ENCODE measurements at regions not wholly inside any gene's neighbourhood (a gene's known extent, or its start where the extent isn't known, plus 50 kb on each side); places are given as distances from the start of the nearest gene placed in this dataset.
"Not testable (repeated sequence)": the region's sequence is repeated elsewhere in the genome, so short reads cannot be mapped to it uniquely, and the experiment has no call there.

GRCh38 chr2:94735536-94735935 lies 135.7 kb upstream of the TEKT4 start:
- not testable (repeated sequence) for DNase-seq (ENCODE audit: low read depth in 4 of 4, low spot score in 2 of 4)

DNA sequence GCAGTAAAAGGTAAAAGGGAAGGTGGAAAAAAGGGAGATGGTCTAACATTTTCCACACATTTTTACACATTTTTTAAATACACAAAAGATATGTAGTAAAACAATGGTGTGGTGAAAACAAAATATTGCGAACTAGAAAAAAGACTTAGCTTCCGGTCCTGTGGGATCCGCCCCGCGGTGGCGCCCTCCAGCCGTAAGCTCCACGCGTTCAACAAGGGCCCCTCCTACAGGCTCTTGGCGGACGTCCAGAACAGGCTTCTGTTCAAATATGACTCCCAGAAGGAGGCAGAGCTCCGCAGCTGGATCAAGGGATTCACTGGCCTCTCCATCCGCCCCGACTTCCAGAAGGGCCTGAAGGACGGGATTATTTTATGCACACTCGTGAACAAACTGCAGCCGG lies 134.1 kb upstream of the TEKT4 start:
- DNase-seq (ENCODE audit: low read depth in 4 of 4, low spot score in 2 of 4) = not testable (repeated sequence)

DNA sequence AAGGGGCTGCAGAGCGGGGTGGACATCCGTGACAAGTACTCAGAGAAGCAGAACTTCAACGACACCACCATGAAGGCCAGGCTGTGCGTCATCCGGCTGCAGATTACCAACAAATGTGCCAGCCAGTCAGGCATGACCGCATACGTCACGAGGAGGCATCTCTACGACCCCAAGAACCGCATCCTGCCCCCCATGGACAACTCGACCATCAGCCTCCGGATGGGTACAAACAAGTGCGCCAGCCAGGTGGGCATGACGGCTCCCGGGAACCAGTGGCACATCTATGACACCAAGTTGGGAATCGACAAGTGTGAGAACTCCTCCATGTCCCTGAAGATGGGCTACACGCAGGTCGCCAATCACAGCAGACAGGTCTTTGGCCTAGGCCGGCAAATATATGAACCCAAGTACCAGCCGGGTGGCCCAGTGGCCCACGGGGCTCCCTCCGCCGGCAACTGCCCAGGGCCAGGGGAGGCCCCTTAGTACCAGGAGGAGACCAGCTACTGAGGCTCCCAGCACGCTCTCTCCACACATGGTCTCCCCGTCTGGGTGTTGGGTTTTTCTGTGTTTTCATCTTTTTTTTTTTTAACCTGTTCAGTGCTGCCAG lies 133.4 kb upstream of the TEKT4 start:
- DNase-seq (ENCODE audit: low read depth in 4 of 4, low spot score in 2 of 4) = not testable (repeated sequence)

DNA sequence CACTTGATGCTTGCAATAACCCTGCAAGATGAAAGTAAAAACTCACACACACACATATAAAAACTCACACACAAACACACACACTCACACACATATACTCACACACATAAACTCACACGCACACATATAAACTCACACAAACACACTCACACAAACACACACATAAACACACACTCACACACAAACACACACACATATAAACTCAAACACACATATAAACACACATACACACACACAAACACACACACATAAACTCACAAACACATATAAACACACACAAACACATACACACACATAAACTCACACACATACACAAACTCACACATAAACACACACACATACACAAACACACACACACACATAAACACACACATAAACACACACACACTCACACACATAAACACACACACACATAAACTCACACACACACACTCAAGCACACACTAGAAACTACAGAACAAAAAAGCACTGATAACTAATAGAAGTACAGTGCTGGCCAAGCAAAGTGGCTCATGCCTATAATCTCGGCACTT lies 117.7 kb upstream of the TEKT4 start:
- no peak for DNase-seq (ENCODE audit: low read depth in 4 of 4, low spot score in 2 of 4)

- DNase-seq (ENCODE audit: low read depth in 4 of 4, low spot score in 2 of 4) = no peak
These were observed 112.7 kb upstream of the TEKT4 start for GRCh38 chr2:94758546-94758945.

- peak in 3 of 4 donors; percentile 15 to 41 (median 24) for DNase-seq (ENCODE audit: low read depth in 4 of 4, low spot score in 2 of 4)
These were observed 112.0 kb upstream of the TEKT4 start for GRCh38 chr2:94759211-94759610.

- DNase-seq (ENCODE audit: low read depth in 4 of 4, low spot score in 2 of 4) = peak in 1 of 4 donors; percentile 7
These were observed 108.6 kb upstream of the TEKT4 start for GRCh38 chr2:94762600-94762999.

- DNase-seq (ENCODE audit: low read depth in 4 of 4, low spot score in 2 of 4) = no peak
These were observed 107.9 kb upstream of the TEKT4 start for GRCh38 chr2:94763318-94763717.

GRCh38 chr2:94764331-94764730 lies 106.9 kb upstream of the TEKT4 start:
- DNase-seq (ENCODE audit: low read depth in 4 of 4, low spot score in 2 of 4) = not testable (repeated sequence)

DNA sequence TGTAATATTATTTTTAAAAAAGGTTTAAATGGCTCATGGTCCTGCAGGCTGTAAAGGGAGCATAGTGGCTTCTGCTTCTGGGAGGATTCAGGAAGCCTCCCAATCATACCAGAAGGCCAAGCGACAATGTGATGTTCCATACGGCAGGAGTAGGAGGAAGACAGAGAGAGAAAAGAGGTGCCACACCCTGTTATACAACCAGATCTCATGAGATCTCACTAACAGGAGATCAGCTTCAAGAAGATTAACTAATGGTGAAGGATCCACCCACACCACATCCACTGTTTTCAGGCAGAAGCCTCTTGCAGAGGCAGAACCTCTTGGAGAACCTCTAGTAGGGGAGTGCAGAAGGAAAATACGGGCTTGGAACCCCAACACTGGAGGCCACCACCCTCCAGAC lies 103.9 kb upstream of the TEKT4 start:
- no peak for DNase-seq (ENCODE audit: low read depth in 4 of 4, low spot score in 2 of 4)

DNA sequence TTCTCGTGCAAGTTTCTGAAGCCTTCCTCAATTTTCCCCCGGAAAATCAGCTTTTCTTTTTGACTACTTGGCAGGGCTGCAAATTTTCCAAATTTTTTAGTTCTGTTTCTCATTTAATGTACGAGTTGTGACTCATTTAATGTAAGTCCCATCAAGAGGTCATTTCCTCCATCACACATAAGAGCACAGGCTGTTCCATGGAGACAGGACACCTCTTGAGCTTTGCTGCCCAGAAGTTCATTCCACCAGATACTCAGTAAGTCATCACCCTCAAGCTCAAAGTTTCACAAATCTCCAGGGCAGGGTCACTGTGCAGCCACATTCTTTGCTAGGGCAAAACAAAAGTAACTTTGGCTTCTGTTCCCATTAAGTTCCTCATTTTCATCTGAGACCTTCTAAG lies 101.5 kb upstream of the TEKT4 start:
- no peak for DNase-seq (ENCODE audit: low read depth in 4 of 4, low spot score in 2 of 4)

DNA sequence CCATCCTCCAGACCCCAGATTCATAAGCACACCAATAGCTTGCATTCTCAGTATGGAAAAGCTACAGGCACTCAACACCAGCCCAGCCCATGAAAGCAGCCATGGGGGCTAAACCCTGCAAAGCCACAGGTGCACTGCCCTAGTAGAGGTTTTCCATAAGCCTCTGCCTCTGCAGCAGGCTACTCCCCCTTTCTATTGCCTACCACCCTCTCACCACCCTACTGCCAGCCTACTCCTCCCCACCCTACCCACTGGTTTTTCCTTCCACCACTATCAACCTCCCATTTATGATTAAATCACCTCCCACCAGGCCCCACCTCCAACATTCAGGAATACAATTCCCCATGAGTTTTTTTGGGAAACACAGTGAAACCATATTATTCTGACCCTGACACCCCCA lies 96.4 kb upstream of the TEKT4 start:
- no peak for DNase-seq (ENCODE audit: low read depth in 4 of 4, low spot score in 2 of 4)

- DNase-seq (ENCODE audit: low read depth in 4 of 4, low spot score in 2 of 4) = no peak
These were observed 95.2 kb upstream of the TEKT4 start for GRCh38 chr2:94776036-94776435.

DNA sequence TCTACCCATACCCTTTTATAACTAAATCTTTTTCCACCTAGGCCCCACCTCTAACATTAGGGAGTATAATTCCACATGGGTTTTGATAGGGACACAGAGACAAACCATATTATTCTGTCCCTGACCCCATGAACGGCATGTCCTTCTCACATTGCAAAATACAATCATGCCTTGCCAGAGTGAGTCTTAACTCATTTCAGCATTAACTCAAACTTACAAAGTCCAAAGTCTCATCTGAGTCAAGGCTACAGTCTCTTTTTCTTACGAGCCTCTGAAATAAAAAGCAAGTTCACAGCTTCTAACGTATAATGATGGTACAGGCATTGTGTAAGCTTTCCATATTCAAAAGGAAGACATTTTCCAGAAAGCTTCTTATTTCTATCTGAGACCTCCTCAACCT lies 86.1 kb upstream of the TEKT4 start:
- DNase-seq (ENCODE audit: low read depth in 4 of 4, low spot score in 2 of 4) = not testable (repeated sequence)

DNA sequence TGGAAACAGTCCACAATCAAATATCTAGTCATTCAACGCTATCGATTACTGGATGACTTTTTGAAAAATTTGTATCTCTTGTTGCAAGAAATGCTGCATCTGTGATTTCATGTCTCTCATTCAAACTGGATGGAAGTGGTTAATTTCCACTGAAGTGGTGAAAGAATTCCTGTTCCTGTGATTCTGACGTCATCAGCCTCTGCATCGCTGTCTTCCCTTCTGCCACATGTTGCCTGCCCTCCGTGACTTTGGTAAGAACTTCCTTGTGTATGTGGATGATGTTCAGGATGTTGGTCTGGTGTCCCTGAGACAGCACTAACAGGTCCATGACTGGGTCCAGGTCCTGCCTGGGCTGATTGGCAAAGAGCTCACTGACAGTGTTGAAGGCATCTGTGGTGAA lies 84.8 kb upstream of the TEKT4 start:
- DNase-seq (ENCODE audit: low read depth in 4 of 4, low spot score in 2 of 4) = not testable (repeated sequence)

GRCh38 chr2:94790169-94790568 lies 81.1 kb upstream of the TEKT4 start:
- DNase-seq (ENCODE audit: low read depth in 4 of 4, low spot score in 2 of 4) = not testable (repeated sequence)

DNA sequence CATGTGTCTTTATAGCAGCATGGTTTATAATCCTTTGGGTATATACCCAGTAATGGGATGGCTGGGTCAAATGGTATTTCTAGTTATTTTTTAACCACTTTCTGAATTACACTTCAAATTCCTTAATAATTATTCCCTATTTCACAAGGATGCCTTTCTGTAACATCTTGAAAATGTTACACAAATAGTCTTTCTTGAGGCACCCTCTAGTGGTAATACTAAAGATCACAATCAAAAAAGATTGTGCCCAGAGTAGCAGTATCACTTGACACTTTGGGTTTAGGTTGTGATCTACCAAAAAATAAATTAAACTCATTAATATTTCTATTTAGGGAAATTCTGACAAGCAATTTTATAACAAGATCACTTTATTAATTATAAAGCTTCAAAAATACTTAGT lies 74.0 kb upstream of the TEKT4 start:
- not testable (repeated sequence) for DNase-seq (ENCODE audit: low read depth in 4 of 4, low spot score in 2 of 4)

All from left renal cortex interstitium (tissue), 4 donors.